Gastroesophageal sphincter (tissue), 4 donors: ENCODE measurements at regions not wholly inside any gene's neighbourhood (a gene's known extent, or its start where the extent isn't known, plus 50 kb on each side); places are given as distances from the start of the nearest gene placed in this dataset.

Experiments used
- ATAC-seq: fragments of 150-250 bp; one replicate; pipeline ENCODE4 v1.9.1; 2016; ENCODE audit warnings: mild to moderate bottlenecking, moderate library complexity
- H3K27ac ChIP-seq, 4 donors: fragments of 200-600 bp; sonication (generic) in 3 of 4; 1 replicate in 3 of 4; 2 replicates in 1 of 4; pipeline ENCODE4 v1.5.1; 2016 to 2019
- H3K27me3 ChIP-seq: fragments of 200-600 bp; sonication (generic); one replicate; pipeline ENCODE4 v1.5.1; 2019
- H3K36me3 ChIP-seq, 2 donors: fragments of 200-600 bp; sonication (generic); one replicate each; pipeline ENCODE4 v1.5.1; 2019; ENCODE audit warnings: control low read depth in 1 of 2
- H3K4me1 ChIP-seq, 3 donors: fragments of 200-600 bp; sonication (generic); 1 replicate in 2 of 3; 2 replicates in 1 of 3; pipeline ENCODE4 v1.5.1; 2016 to 2019; ENCODE audit warnings: control low read depth in 2 of 3
- H3K4me3 ChIP-seq, 2 donors: fragments of 200-600 bp; sonication (generic); one replicate each; pipeline ENCODE4 v1.5.1; 2019; ENCODE audit warnings: mild to moderate bottlenecking in 1 of 2, moderate library complexity in 1 of 2
- H3K9me3 ChIP-seq, 3 donors: fragments of 200-600 bp; sonication (generic); one replicate each; pipeline ENCODE4 v1.5.1; 2017 to 2019; ENCODE audit warnings: control low read depth in 2 of 3
- EP300 ChIP-seq: sonication (generic); formaldehyde crosslinking; IDR thresholded peaks from one replicate; pipeline ENCODE4 v1.6.1; 2017; ENCODE audit warnings: antibody characterized with exemption, mild to moderate bottlenecking
- POLR2A ChIP-seq, 2 donors: fragments of 450-650 bp; IDR thresholded peaks; one replicate each; pipeline ENCODE4 v1.6.1; 2017; ENCODE audit warnings: antibody characterized with exemption in 2 of 2, mild to moderate bottlenecking in 2 of 2, moderate library complexity in 1 of 2
- POLR2AphosphoS5 ChIP-seq: sonication (generic); formaldehyde crosslinking; IDR thresholded peaks from one replicate; pipeline ENCODE4 v1.6.1; 2017; ENCODE audit warnings: antibody characterized with exemption
- WGBS, 2 donors: methylation state at CpG; one replicate each; pipeline ENCODE4 v1.1.5; 2018; ENCODE audit warnings: low coverage in 1 of 2; 5-methylcytosine and 5-hydroxymethylcytosine counted together
- TF ChIP-seq, protein P1 (sequence below), 4 experiments: fragments of 200-600 bp in 2 of 4; fragments of 450-650 bp in 2 of 4; sonication (generic) in 1 of 4; IDR thresholded peaks; one replicate each; pipeline ENCODE4 v1.5.1; 2017 to 2019; ENCODE audit warnings: antibody characterized with exemption in 4 of 4, mild to moderate bottlenecking in 2 of 4, moderate library complexity in 2 of 4

DNA sequence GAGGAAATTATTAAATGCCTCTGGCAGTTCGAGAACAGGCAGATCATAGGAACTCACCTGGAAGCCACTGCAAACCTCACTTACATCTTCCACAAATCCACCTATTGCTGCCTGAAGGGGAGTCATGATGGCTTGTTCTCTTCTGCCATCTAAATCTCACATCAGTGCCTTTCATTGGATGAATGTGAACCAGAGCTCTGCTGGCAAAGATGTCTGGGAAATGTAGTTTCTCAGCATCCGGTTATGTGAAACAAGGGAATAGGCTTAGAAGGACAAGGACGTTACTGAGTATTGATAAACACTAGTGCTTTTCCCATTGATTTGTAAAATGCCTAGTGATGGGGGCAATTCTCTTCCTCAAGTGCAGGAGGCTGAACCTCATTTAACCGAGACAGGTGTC lies 483.3 kb downstream of the ARHGEF28 start:
- Histone ChIP-seq H3K4me1 (no peaks in the 10 kb centered on the region), H3K36me3 (no peaks in the 10 kb centered on the region), H3K9me3 (no peaks in the 10 kb centered on the region), H3K27me3 (no peaks in the 10 kb centered on the region), H3K4me3 (no peak overlapping the region), H3K27ac (no peak overlapping the region)
- no peak for TF ChIP-seq POLR2AphosphoS5
- TF ChIP-seq, protein P1, sequence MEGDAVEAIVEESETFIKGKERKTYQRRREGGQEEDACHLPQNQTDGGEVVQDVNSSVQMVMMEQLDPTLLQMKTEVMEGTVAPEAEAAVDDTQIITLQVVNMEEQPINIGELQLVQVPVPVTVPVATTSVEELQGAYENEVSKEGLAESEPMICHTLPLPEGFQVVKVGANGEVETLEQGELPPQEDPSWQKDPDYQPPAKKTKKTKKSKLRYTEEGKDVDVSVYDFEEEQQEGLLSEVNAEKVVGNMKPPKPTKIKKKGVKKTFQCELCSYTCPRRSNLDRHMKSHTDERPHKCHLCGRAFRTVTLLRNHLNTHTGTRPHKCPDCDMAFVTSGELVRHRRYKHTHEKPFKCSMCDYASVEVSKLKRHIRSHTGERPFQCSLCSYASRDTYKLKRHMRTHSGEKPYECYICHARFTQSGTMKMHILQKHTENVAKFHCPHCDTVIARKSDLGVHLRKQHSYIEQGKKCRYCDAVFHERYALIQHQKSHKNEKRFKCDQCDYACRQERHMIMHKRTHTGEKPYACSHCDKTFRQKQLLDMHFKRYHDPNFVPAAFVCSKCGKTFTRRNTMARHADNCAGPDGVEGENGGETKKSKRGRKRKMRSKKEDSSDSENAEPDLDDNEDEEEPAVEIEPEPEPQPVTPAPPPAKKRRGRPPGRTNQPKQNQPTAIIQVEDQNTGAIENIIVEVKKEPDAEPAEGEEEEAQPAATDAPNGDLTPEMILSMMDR (IDR thresholded peaks at IDR 0.05), result no peak
- no peak for TF ChIP-seq EP300
- no peak for TF ChIP-seq POLR2A (IDR thresholded peaks at IDR 0.05)
- no peak for ATAC-seq
- 84 to 100% methylated on average over 4 of the region's 4 CpGs for WGBS, 2 donors

DNA sequence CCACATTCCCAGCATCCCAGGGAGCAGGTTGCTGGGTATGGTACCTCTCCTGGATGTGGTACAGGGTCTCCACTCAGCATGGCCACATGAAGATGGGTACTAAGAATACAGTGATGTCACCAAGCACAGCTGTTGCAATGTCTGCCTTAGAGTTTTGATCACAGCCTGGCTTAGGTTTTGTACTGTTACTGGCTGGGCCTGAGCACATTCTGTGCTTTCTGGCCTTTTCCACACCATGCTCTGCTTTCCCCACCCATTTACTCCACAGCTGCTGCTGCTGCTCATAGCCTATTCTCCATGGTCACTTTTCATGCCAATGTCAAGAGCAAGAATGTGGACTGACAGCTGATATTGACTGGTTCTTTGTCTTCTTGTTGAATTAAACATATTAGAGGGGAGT lies 481.9 kb downstream of the ARHGEF28 start:
- no peak overlapping the region for H3K4me3 ChIP-seq
- peak overlapping the region in 3 of 4 donors; percentile 62 to 75 (median 68) for H3K27ac ChIP-seq
- H3K27me3 ChIP-seq, result no peaks in the 10 kb centered on the region
- no peaks in the 10 kb centered on the region for H3K4me1 ChIP-seq
- H3K36me3 ChIP-seq, result no peaks in the 10 kb centered on the region
- H3K9me3 ChIP-seq, result no peaks in the 10 kb centered on the region
- ATAC-seq, result peak; percentile 96
- no peak for TF ChIP-seq POLR2A (IDR thresholded peaks at IDR 0.05)
- TF ChIP-seq, protein P1 (IDR thresholded peaks at IDR 0.05), result no peak
- peak; percentile 30 for TF ChIP-seq POLR2AphosphoS5
- TF ChIP-seq EP300, result no peak

DNA sequence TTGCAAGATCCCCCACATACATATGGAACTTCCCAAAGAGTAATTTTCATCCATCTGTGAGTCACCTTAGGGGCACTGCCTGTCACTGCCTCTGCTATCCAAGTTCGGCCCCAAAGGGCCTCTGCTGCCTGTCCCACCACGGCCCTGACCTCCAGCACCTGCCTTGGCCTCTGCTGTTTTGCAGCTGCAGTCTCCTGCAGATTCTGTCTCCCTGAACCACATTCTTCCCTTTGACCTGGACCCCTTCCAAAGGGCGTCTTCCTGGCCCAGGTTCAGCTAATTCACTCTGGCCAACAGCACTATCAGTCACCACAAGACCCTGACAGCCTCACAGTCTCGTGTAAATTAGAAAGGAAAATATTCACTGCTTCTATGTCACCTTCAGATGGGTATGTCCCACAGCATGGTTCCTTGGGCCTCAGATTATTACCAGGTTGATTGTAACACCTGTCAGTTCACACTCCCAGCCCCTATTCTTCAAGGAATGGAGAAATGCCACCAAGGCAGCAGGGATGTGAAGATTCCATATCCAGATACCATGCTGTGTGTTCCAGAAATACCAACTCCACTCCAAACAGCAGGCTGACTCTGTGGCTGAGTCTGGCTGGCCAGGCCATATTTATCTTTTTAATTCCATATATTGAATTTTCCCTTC lies 479.3 kb downstream of the ARHGEF28 start:
- TF ChIP-seq, protein P1 (IDR thresholded peaks at IDR 0.05), result no peak
- no peak for TF ChIP-seq POLR2A (IDR thresholded peaks at IDR 0.05)
- TF ChIP-seq POLR2AphosphoS5, result no peak
- no peak for TF ChIP-seq EP300
- Histone ChIP-seq H3K27me3 (no peaks in the 10 kb centered on the region), H3K27ac (no peak overlapping the region), H3K4me3 (no peak overlapping the region), H3K9me3 (no peaks in the 10 kb centered on the region), H3K36me3 (no peaks in the 10 kb centered on the region), H3K4me1 (no peaks in the 10 kb centered on the region)
- WGBS, 2 donors, result 51% methylated on average over 3 to 4 of the region's 4 CpGs
- no peak for ATAC-seq

DNA sequence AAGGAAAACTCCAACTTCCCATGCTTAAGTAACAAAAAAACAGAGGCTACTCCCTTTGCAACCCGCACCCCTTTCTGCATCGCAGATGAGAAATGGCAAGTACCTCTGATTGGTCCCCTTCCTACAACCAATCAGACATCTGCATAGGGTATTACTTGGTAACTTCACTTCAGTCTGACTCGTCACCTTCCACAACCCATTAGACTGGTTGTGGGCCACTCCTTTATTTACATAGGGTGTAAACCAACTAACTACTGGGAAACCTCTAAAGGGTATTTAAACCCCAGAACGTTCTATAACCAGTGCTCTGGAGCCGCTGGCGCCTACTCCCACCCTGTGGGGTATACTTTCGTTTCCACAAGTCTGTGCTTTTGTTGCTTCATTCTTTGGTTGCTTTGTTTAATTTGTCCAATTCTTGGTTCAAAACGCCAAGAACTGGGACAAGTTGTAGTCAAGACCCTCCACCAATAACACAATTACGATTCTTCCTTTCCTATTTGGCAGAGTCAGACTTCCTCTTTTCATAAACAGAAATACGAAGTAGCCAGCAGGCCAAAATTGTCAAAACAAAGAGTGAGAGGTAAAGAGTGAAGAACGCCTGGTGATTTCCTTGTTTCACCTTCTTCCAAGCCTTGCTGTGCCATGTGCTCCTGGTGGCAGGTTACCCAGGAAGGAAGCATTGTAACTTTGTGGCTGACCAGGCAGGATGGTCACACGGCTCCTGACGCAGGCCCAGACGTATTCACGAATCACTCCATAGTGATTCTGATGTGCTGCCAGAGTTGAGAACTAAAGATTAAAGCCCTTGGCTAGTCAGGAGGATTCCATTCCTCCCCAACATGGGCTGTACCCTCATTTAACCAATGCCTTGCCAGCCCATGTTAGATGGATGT lies 477.4 kb downstream of the ARHGEF28 start:
- 86 to 91% methylated on average over 12 to 13 of the region's 15 CpGs for WGBS, 2 donors
- H3K4me3 ChIP-seq, result no peak overlapping the region
- TF ChIP-seq EP300 (no peak), POLR2AphosphoS5 (no peak), POLR2A (IDR thresholded peaks at IDR 0.05) (no peak)
- TF ChIP-seq, protein P1 (IDR thresholded peaks at IDR 0.05), result no peak
- no peak for ATAC-seq
- H3K27me3 ChIP-seq, result no peaks in the 10 kb centered on the region
- H3K9me3 ChIP-seq, result peaks cover 0 to 11% (median 0%) of the 10 kb centered on the region in 3 donors
- H3K4me1 ChIP-seq, result no peaks in the 10 kb centered on the region
- H3K36me3 ChIP-seq, result no peaks in the 10 kb centered on the region
- H3K27ac ChIP-seq, result no peak overlapping the region

DNA sequence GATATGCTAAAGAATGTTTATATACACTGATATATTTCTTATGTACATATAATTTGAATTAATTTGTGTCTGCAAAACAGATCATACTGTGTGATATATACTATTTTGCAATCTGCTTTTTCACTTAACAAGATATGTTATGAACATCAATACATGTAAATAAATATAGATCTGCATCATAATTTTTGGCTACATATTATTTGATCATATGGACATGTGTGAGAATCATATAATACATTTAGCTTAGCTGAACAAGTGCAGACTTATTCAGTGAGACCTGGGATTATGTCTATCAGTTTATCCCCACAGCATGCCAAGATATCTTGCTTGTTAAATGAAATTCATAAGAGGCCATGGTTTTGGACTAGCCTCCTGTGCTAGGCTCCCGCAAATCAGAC lies 474.3 kb downstream of the ARHGEF28 start:
- Histone ChIP-seq H3K4me3 (no peak overlapping the region), H3K27me3 (no peaks in the 10 kb centered on the region), H3K4me1 (no peaks in the 10 kb centered on the region), H3K27ac (no peak overlapping the region), H3K36me3 (no peaks in the 10 kb centered on the region), H3K9me3 (peaks cover 0 to 11% (median 0%) of the 10 kb centered on the region in 3 donors)
- no peak for ATAC-seq
- TF ChIP-seq EP300 (no peak), POLR2A (IDR thresholded peaks at IDR 0.05) (no peak), POLR2AphosphoS5 (no peak)
- TF ChIP-seq, protein P1 (IDR thresholded peaks at IDR 0.05), result no peak
- WGBS, 2 donors, result 100% methylated on average over 1 of the region's 1 CpG
